ENCODE measurements at regions not wholly inside any gene's neighbourhood (a gene's known extent, or its start where the extent isn't known, plus 50 kb on each side); places are given as distances from the start of the nearest gene placed in this dataset.

- DNase-seq, result no peak
Measured at GRCh38 chr16:64892835-64893785, 228.8 kb downstream of the CDH11 start.

- DNase-seq, result no peak
Measured at GRCh38 chr16:64889446-64889845, 232.4 kb downstream of the CDH11 start.

GRCh38 chr16:64887651-64888050, 234.2 kb downstream of the CDH11 start:
- no peak for DNase-seq

GRCh38 chr16:64882078-64882784, 239.6 kb downstream of the CDH11 start:
- DNase-seq, result no peak

- DNase-seq, result no peak
Measured at GRCh38 chr16:64880994-64881393, 240.9 kb downstream of the CDH11 start.

GRCh38 chr16:64880006-64880405, 241.9 kb downstream of the CDH11 start:
- DNase-seq, result no peak

- no peak for DNase-seq
Measured at GRCh38 chr16:64878940-64879339, 242.9 kb downstream of the CDH11 start.

GRCh38 chr16:64872101-64872500, 249.8 kb downstream of the CDH11 start:
- DNase-seq, result no peak

- DNase-seq, result no peak
Measured at GRCh38 chr16:64870859-64871258, 251.0 kb downstream of the CDH11 start.

- DNase-seq, result no peak
Measured at GRCh38 chr16:64869781-64870180, 252.1 kb downstream of the CDH11 start.

- no peak for DNase-seq
Measured at GRCh38 chr16:64866021-64866420, 255.8 kb downstream of the CDH11 start.

GRCh38 chr16:64865069-64865696, 256.7 kb downstream of the CDH11 start:
- DNase-seq, result no peak

- DNase-seq, result no peak
Measured at GRCh38 chr16:64864232-64864809, 257.5 kb downstream of the CDH11 start.

GRCh38 chr16:64858076-64858475, 263.8 kb downstream of the CDH11 start:
- DNase-seq, result no peak

- no peak for DNase-seq
Measured at GRCh38 chr16:64857411-64857810, 264.5 kb downstream of the CDH11 start.

GRCh38 chr16:64853551-64853950, 268.3 kb downstream of the CDH11 start:
- DNase-seq, result no peak

GRCh38 chr16:64846966-64847365, 274.9 kb downstream of the CDH11 start:
- DNase-seq, result no peak

- DNase-seq, result no peak
Measured at GRCh38 chr16:64845071-64845470, 276.8 kb downstream of the CDH11 start.

GRCh38 chr16:64841482-64841881, 280.4 kb downstream of the CDH11 start:
- no peak for DNase-seq

GRCh38 chr16:64841071-64841470, 280.8 kb downstream of the CDH11 start:
- no peak for DNase-seq

- DNase-seq, result no peak
Measured at GRCh38 chr16:64830653-64831052, 291.2 kb downstream of the CDH11 start.

GRCh38 chr16:64829678-64830077, 292.2 kb downstream of the CDH11 start:
- no peak for DNase-seq

GRCh38 chr16:64826374-64826773, 295.5 kb downstream of the CDH11 start:
- no peak for DNase-seq
